Activated CD4-positive, CD25-positive, alpha-beta regulatory T cell treated with anti-CD3 and anti-CD28 coated beads, Interleukin-2, amount 50 U/mL, for 24 hours (primary cell): ENCODE measurements at regions not wholly inside any gene's neighbourhood (a gene's known extent, or its start where the extent isn't known, plus 50 kb on each side); places are given as distances from the start of the nearest gene placed in this dataset.

Experiments used
- ATAC-seq, 2 donors: fragments of 150-1000 bp; cut with Tn5 transposase; one replicate each; pipeline ENCODE4 v1.10.0; 2021; ENCODE audit warnings: mild to moderate bottlenecking in 1 of 2, moderate library complexity in 1 of 2

DNA sequence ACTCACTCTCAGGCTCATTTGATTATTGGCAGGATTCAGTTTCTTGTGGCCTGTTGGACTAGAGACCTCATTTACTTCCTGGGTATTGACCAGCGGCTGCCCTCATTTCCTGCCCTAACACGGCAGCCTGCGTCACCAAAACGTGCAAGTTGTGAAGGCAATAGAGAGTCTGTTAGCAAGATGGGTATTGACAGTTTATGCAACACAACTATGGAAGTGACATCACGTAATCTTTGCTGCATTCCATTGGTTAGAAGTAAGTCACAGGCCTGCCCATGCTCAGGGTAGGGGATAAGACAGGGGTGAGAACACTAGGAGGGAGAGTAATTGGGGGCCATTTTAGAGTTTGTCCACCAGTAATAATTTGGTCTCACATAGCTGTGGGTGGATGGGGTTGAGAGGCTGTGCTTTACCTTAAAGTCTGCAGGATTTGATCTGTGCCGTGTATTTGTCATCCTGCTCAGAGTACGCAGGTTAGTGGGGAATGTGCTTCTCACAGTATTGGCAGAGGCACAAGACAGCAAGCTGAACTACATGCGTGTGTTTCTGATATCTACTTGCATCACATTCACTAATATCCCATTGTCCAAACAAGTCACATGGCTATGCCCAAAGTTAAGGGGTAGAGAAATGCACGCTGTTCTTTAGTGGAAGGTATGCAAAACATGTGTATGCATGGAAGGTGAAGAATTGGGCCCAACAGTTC, 83.3 kb downstream of the EDEM1 start:
- no peak for ATAC-seq

DNA sequence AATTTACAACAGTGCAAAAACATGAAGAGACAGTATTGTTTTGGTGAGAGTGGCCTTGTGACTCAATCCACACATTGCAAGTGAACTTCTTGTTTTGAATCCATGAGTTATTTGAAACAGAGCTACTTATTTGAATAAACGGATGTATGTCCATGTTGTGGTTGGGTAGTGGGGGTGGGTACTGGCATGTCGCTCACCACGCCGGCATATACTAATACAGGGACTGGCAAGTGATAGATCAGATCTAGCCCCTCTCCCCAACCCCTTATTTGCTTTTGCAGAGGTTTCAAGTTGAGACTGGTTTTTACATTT, 83.8 kb downstream of the EDEM1 start:
- no peak for ATAC-seq

DNA sequence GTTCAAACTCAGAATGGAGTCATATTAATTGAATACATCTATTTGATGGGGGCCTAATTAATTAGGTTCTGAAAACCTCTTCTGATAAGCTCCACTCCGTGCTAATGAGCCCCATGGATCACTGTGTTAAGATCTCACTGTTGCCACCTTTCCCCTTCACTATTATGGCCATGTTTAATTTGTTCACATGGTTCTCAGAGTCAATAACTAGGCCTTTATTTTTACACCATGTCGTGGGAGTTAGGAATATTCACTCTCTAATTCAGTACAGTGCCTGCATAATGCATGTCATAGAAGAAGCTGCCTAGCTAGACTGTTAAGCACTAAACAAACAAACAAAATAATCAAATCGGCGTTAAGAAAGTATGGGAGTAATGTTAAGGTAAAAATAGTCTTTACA, 84.9 kb downstream of the EDEM1 start:
- ATAC-seq, result no peak

DNA sequence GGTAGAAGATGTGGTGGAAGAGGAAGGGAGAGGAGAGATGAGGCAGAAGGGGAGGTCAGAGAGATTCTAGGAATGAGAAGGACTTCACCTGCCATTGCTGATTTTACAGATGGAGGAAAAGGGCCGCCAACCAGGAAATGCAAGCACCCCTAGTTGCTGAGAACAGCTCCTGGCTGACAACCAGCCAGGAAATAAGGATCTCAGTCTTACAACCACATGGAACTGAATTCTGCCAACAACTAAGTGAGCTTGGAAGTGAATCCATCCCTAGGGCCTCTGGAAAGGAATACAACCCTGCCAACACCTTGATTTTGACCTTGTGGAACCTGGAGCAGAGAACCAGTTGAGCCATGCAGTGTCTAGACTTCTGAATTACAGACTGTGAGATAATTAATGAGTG, 86.6 kb downstream of the EDEM1 start:
- ATAC-seq, result no peak

DNA sequence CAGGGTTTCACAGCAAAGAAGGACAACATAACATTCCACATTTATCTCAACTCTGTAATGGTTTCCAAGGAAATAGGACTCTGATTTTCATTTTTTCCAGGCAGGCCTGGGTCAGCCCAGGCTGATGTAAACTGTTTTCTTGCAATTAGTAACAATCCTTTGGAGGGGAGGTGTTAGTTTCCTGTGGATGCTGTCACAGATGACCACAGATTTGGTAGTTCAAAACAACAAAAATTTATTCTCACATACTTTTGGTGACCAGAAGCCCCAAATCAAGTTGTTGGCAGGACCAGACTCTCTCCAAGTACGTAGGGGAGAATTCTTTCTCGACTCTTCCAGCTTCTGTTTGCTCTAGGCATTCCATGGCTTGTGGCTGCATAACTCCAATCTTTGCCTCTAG, 88.0 kb downstream of the EDEM1 start:
- ATAC-seq, result no peak

DNA sequence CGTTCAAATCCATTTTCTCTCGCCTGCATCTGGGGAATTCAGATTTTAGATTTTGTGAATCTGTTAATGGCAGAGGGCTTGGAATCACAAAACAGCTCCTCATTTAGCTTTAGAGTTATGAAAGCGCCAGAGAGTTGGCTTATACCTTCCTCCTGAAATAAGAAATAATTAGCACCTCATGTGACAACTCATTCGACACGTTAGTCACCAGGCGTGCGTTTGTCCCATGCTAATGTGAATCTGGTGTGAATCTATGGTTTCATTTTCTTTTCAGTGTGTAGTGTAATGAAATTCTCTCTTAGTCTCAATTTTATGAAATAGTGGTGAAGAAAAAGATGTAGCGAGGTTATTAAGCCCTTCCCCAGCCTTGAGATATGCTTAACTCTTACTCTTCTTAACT, 89.4 kb downstream of the EDEM1 start:
- no peak for ATAC-seq

DNA sequence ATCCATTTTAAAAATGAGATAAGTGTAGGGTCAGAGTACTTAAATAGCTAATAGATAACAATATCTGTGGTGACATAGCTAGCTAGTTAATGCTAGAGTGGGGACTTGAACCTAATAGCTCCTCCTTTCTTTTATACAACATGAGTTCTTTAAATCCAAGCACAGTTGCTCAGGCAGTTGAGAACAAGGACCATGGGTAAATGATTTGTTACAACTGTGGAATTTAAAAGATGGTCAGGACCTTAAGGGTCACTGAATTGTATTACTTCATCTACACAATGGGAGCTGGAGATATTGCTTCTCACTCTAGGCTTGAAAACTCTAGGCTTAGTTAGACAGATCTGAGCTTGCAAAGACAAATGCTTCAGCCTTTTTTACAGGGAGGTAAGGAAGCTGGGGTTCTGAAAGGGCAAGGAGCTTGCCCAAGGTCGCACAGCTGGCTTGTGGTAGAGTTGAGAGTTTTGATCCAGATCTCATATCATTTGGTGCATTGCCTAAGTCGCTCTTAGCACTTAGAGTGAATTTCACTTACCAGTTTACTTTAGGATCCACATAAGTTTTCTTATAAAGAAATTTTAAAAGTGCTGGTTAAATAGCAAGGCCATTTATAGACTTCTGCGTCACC, 90.2 kb downstream of the EDEM1 start:
- no peak for ATAC-seq

DNA sequence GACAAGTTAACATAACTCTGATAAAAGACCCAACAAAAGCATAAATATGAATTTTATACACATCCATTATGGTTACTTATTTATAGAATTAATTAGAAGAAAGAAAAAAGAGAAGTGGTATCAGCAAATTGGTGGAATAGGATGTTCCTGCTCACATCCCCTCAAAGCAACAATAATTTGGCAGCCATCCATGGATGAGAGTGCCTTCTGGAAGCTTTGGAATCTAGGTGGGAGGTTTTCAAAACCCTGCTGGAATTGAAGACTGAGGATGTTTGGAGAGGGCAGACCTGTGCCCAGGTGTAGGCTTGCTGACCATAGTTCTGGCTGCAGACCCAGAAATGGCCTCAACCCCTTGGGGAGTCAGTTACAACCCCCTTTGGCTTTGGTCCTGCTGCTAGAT, 91.2 kb downstream of the EDEM1 start:
- ATAC-seq, result no peak

DNA sequence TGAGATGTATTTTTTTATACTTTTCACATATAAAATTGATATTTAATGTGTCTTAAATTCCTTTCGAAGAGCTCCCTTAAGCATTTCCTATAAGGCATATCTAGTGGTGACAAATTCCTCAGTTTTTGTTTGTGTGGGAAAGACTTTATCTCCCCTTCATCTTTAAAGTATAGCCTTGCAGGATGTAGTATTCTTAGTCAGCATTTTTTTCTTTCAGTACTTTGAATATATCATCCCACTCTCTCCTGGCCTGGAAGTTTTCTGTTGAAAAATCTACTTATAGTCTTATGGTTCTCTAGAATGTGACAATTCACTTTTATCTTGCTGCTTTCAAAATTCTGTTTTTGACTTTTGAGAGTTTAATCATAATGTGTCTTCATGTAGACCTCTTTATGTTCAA, 95.2 kb downstream of the EDEM1 start:
- no peak for ATAC-seq

DNA sequence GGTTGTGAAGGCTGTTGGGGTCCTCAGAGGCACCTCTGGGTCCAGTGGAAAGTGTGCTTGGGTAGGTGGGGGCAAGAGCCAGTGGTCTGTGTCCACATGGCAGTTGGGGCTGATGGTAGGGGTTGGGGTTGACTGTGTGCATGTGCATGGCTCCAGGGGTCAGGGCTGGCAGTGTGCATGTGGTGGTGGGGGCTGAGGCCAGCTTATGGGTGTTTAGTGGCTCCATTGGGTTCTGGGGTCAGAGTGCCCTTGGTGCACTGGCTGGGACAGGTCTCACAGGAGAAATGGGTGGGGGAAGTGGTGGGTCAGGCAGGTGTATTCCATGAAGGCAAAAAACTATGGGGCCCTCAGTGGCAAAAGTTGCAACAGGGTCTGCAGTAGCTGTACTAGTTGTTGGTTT, 97.9 kb downstream of the EDEM1 start:
- ATAC-seq, result no peak

DNA sequence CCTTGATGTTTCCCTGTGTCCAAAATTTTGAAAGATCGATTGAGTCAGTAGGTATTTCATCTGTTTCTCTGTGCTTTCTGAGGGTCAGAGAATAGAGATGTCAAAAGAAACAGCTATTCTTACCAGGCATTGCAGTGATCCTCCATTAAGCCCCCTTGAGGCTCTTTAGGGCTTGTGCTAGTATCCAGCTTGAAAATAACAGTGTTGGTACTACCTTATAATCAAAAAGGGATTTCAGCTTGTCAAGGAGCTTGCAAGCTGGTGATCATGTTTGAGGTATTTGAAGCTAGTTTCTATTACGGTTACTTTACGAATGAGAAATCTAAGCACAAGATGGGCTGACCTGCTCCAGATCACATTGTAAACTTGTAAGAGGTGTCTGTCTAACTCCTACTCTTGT, 103.4 kb downstream of the EDEM1 start:
- ATAC-seq, result no peak

DNA sequence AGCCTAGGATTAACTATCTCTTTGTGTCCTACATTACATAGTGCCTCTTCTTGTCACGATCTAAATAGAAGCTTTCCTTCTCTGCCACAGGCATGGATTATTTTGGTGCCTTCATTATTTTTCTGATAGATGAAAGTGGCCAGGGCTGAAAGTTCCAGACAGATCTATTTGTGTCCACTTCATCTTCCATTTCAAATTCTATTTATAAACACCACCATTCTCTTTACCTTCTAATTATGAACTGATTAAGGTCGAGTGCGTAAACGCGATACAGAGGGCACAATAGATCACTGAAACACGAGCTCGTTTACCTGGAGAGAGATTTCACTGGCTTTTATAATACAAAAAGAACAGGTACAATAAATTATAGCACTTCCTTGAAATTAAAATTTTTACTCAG, 105.0 kb downstream of the EDEM1 start:
- ATAC-seq, result no peak

DNA sequence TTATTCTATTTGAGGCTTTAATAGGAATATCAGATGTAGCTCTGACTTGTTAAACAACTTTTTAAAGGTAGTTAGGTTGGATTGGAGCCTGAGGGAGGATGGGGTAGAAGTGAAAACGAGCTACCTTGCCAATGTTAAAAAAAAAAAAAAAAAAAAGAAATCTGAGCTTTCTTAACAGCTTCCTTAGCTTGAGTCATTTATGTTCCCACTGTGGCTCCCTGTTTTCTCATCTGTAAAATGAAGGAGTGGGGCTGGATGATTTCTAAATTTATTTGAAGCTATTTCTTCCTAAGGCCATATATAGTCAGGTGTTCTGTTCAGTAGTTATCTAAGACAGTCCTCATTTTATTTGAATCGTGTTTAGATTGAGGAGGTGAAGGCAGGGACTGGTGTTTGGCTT, 105.7 kb downstream of the EDEM1 start:
- no peak for ATAC-seq

DNA sequence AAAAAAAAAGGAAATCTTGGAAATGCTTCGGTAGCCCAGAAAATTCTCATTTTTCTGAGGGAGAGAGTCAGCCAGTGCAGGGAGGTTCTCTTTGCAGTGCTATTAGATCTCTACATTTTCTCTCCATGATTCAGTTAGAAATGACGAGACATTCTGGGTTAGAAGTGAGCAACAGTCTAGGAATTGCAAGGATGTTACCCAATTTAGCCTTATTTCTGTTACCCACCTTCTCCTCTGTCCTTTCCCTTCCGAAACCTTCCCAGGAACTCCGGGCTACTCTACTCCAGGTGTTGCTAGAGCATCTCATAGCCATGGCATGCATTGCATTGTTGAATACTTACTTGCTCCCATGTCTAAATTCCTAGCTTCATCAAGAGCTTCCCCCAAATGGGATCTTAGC, 106.8 kb downstream of the EDEM1 start:
- no peak for ATAC-seq

DNA sequence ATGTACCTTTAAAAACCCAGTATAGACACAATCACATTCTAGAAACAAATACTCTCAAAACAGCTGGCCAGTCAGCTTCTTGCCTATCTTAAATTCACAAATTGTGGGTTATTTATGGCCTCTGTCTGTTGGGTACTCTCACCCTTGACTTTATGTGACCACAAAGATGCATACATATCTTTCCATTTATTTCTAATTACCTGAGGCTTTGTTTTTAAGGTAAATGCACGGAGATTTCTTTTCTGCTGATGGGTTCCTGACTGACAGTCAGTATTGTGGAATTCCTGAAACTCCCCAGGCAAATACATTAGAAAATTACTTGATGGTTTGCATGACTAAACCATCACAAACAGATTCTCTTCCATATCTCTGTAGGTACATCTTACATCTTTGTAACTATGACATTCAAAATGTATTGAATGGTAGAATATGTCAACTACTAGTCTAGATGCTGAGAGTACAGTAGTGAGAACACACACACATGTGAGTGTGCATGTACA, 107.7 kb downstream of the EDEM1 start:
- ATAC-seq, result no peak

DNA sequence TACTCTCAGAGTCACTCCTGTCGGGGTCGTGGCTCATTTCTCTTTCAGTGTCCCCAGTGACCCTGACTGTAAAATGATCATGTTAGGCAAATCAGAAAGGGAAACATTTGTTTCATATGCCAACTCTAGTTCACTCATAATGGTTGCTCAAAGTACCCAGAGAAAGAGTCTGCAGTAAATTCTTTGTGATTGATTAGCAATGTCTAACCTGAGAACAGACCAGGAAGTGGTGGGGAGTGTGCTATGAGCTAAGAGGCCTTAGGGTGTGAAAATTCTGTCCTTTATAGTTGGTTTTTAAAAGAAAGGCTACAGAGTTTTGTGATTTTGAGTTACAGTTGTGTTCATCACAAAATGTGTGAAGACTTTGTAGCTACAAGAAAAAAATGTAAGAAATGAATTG, 108.9 kb downstream of the EDEM1 start:
- peak in 1 of 2 donors; percentile 17 for ATAC-seq

DNA sequence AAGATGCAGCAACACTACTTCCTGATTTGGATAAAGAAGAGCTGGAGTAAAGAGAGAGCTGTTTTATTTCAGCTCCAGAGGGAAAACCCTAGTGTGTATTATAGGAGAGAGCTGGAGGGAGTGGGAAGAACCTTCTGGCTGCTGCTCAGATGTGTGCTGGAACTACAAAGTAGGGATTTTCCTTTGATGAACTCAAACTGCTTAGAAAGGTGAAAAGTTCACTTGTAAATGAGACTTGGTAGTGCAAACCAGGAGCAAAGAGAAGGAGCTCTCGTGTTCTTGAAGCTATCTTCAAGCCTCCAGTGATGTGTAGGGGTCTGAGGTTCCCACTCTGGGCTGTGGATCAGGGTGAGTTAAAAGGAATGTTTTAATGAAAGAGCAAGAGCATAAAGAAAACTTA, 110.4 kb downstream of the EDEM1 start:
- no peak for ATAC-seq

DNA sequence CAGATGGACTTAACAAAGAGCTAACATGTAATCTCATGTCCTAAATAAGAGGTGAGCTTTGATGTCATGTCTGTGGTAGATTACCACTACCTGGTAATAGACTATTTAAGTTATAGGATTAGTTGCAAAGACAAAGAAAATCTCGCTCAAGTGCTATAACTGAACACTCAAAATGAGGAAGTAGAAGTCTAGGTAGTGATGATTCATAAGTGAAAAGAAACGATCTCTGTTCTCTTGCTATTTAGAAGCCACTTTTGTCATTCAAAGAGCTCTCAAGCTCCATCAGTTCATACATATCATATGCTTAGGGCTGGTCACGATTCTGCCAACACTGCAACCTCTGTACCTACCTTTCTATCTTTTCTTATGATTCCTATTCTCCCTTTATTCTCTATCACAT, 110.9 kb downstream of the EDEM1 start:
- ATAC-seq, result peak in 1 of 2 donors; percentile 35

DNA sequence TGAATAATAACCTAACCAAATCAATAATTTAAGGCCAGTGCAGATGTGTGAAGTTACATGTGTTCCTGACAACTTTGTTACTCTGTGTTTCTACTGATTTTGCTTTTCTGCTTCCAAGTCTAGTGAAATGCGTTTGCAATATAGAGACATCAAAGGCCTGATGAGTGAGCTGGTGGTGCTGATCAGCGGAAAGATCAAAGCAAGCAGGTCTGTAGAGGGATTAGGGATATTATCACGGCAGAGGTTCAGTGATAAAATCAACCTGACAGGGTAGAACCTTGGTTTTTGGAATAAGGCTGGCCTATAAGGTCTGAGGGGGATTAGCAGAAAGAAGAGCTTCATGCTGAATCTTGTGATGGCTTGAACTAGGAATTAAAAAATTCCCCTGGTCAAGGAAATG, 111.7 kb downstream of the EDEM1 start:
- ATAC-seq, result no peak

DNA sequence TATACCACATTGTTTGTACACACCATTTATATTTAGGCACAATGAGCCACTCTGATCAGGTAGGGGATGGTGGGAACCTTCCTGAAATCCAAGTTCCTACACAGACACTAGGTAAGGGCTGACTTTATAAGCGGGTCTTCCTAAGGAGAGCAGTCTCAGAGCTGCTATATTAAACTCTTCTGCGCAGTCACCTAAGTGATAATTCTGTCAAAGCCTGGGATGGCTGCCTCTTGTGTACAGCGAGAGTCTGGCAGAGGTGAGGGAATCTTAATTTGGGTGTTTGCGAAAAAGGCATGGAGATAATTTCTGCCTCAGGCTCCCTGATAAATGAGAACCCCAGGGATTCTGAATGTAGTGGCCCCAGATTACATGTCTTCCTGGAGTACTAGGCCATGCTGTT, 113.1 kb downstream of the EDEM1 start:
- ATAC-seq, result no peak

DNA sequence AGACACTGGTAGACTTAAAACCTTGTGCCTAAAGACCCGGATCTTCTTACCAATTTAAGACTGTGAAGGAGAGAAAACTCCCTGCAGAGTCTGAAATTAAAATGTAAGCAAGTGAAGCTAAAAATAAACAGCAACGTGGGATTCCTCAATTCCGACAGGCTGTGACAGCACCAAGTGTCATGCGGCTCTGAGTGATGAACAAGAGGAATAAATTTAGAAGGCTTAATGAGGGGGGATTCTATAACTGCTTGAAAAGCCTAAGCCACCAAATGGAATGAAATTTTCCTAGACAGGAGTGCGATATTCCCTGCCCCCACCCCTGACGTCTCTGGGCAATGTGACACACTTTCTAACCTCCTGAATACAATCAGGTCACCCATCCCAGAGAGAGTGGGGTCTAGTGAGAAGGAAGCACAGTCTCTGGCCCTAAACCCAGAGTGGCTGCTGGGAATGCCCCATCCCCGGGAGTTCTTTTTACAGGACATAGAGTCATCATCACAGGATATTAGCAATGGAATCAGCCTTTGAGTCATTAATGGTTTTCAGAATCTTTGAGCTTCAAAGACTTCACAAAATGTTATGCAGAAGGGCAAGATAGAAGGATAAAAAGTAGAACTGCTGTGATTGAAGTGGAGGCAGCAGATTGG, 114.3 kb downstream of the EDEM1 start:
- ATAC-seq, result no peak

DNA sequence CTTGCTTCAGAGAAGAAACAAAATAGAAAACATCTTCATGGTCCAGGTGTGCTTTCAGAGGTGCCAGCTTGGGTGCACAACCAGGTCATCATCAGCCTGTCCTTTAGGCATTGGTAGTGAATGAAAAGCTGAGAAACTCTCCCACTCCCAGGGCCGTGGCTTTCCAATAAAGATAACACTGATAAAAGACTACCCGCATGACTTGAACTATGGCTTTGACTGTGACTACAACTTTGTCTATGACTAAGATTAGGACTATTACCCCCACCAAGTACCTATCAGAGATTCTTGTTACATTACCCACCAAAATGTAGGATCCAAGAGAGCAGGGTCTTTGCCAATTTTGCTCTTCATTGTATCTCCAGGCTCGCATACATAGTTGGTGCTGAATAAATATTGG, 115.2 kb downstream of the EDEM1 start:
- ATAC-seq, result no peak

DNA sequence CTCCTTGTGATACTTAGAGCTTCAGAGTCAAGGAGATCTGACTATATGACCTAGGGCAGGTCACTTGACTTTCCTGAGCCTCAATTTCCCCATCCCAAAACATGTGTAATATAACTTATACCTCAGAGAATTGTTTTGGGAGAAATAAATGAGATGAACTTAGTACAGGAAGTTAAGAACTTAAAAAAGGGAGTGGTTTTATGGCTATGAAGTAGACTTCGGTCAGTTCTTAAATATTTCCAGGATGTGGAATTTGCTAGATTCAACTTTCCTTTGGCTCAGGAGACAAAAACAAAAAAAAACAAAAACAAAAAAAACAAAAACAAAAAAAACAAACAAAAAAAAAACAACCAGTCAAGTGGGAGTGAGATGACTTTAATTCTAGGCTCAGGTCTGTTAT, 116.7 kb downstream of the EDEM1 start:
- ATAC-seq, result no peak
